ENCODE measurements at regions not wholly inside any gene's neighbourhood (a gene's known extent, or its start where the extent isn't known, plus 50 kb on each side); places are given as distances from the start of the nearest gene placed in this dataset.

DNA sequence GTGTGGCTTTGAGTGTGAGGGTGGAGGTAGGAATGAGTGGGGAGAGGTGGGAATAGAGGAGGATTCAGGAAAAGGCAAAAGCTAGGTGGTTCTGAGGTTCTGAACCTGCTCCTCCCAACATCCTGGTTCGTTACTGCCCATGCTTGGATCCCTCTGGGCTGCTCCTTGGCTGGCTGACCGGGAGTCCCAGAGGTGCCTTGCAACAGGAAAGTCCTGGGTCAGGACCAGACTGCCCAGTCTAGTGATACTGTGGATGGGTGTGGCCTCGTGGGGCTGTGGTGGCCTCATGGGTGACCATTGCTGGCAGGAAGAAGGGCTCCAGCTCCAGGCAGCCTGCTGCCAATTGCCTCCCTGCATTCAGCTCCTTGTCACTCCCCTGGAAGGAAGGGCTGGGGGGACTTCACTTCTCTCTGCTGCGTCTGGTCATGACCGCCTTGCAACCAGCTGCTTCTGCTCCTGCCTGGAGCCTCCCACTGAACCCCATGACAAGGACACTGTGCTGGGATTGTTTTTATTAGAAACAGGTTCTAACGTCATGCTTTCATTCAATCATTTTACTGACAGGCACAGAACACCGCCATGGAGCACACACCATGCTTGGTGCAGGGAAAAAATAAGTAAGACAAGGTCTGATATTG lies 61.5 kb upstream of the UBL3 start:
- Histone ChIP-seq H3K4me2 (replicated peaks; ENCODE audit: low read depth, low read length, poor library complexity, severe bottlenecking) (no peak overlapping the region), H3K27ac (ENCODE audit: low read length in 2 of 2) (no peak overlapping the region), H4K20me1 (ENCODE audit: control insufficient read depth, insufficient read depth, low read length, poor library complexity, severe bottlenecking) (no peaks in the 10 kb centered on the region), H3K27me3 (replicated peaks in 1 of 4; ENCODE audit: control extremely low read depth in 1 of 4, control insufficient read depth in 3 of 4, insufficient read depth in 4 of 4, low read length in 3 of 4) (peaks cover 0 to 5% (median 0%) of the 10 kb centered on the region in 4 experiments), H3K36me3 (replicated peaks in 1 of 2; ENCODE audit: control extremely low read depth in 1 of 2, control insufficient read depth in 1 of 2, extremely low read depth in 1 of 2, insufficient read depth in 2 of 2, low read length in 1 of 2) (no peaks in the 10 kb centered on the region), H3K4me1 (ENCODE audit: control insufficient read depth in 2 of 2, insufficient read depth in 2 of 2, low read length in 2 of 2) (no peaks in the 10 kb centered on the region), H2AFZ (ENCODE audit: insufficient read depth, low read depth, low read length, poor library complexity, severe bottlenecking) (no peak overlapping the region), H3K9ac (ENCODE audit: low read length) (no peak overlapping the region), H3K4me3 (ENCODE audit: control extremely low read depth in 1 of 5, extremely low read depth in 1 of 5, insufficient read depth in 1 of 5, low read depth in 2 of 5, low read length in 4 of 5) (no peak overlapping the region), H3K9me3 (ENCODE audit: control extremely low read depth in 1 of 3, control insufficient read depth in 2 of 3, insufficient read depth in 1 of 3, low read length in 2 of 3) (no peaks in the 10 kb centered on the region), H3K79me2 (ENCODE audit: control insufficient read depth, insufficient read depth, low read length) (no peaks in the 10 kb centered on the region)
- ATAC-seq (ENCODE audit: low read depth) (no peak), DNase-seq (no peak)
- Mint-ChIP-seq H3K9me3 (ENCODE audit: insufficient read depth) (peaks cover 3% of the 10 kb centered on the region), H3K27me3 (peaks cover 19% of the 10 kb centered on the region), H3K27ac (no peak overlapping the region), H3K4me3 (no peak overlapping the region), H3K4me1 (no peaks in the 10 kb centered on the region)
- ChIA-PET CTCF (interaction anchor here (1.8 to 2.1 kb wide), 2 partner anchors 8 to 11 kb away, joined by 6 to 18 read pairs; no protein-coding TSS in a partner anchor), POLR2A (no interaction called here)
- TF ChIP-seq, protein P1, sequence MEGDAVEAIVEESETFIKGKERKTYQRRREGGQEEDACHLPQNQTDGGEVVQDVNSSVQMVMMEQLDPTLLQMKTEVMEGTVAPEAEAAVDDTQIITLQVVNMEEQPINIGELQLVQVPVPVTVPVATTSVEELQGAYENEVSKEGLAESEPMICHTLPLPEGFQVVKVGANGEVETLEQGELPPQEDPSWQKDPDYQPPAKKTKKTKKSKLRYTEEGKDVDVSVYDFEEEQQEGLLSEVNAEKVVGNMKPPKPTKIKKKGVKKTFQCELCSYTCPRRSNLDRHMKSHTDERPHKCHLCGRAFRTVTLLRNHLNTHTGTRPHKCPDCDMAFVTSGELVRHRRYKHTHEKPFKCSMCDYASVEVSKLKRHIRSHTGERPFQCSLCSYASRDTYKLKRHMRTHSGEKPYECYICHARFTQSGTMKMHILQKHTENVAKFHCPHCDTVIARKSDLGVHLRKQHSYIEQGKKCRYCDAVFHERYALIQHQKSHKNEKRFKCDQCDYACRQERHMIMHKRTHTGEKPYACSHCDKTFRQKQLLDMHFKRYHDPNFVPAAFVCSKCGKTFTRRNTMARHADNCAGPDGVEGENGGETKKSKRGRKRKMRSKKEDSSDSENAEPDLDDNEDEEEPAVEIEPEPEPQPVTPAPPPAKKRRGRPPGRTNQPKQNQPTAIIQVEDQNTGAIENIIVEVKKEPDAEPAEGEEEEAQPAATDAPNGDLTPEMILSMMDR (IDR thresholded peaks at IDR 0.05): no peak
- TF ChIP-seq EZH2 (IDR thresholded peaks at IDR 0.05; ENCODE audit: borderline replicate concordance, insufficient read depth, low read depth, low read length, poor library complexity, severe bottlenecking): no peak
- intact Hi-C loops (cut with micrococcal nuclease): no loop called here
- WGBS (ENCODE audit: insufficient coverage): 65% methylated on average over 3 of the region's 7 CpGs

DNA sequence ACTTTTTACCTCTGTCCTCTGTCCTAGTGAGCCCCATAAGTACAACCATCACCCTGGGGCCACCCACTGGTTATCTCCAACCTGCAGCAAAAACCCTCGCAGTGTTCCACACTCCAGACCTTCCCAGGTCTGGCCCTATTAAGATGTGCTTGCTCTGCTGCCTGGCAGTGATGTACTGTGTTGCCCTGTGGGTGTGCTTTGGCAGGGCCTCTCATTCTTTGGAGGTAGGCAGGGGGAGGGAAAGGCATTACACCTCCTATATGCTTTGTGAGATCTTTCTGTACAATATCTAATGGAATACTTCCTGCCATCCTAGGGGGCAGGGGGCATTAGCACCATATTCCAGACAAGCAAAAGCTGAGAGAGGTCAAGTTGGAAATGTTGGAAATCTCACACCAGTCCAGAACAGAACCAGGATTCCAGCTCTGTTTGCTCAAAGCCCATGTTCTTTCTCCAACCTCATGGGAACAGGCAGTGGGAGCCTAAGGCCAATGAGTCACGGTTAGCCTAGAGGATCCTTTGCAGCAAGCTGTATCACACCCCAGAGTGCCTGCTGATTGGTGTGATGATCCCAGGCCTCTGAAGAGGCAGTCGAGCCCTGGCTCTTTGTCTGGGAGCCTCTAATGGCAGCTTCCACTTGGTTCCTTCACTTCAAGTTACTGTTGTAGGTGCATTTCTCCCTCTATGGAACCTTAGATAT lies 59.7 kb upstream of the UBL3 start:
- H3K4me3 ChIP-seq (ENCODE audit: control extremely low read depth in 1 of 5, extremely low read depth in 1 of 5, insufficient read depth in 1 of 5, low read depth in 2 of 5, low read length in 4 of 5): no peak overlapping the region
- DNase-seq: no peak
- no peak overlapping the region for H3K9ac ChIP-seq (ENCODE audit: low read length)
- no peak overlapping the region for H3K27ac Mint-ChIP-seq
- peaks cover 3% of the 10 kb centered on the region for H3K9me3 Mint-ChIP-seq (ENCODE audit: insufficient read depth)
- H3K27ac ChIP-seq (ENCODE audit: low read length in 2 of 2): no peak overlapping the region
- no peaks in the 10 kb centered on the region for H3K79me2 ChIP-seq (ENCODE audit: control insufficient read depth, insufficient read depth, low read length)
- H3K27me3 ChIP-seq (replicated peaks in 1 of 4; ENCODE audit: control extremely low read depth in 1 of 4, control insufficient read depth in 3 of 4, insufficient read depth in 4 of 4, low read length in 3 of 4): peaks cover 0 to 2% (median 0%) of the 10 kb centered on the region in 4 experiments
- H3K4me3 Mint-ChIP-seq: no peak overlapping the region
- ChIA-PET POLR2A (no interaction called here), CTCF (interaction anchor here (1.4 kb wide), 1 partner anchor 14 kb away, joined by 5 read pairs; no protein-coding TSS in a partner anchor)
- no peaks in the 10 kb centered on the region for H4K20me1 ChIP-seq (ENCODE audit: control insufficient read depth, insufficient read depth, low read length, poor library complexity, severe bottlenecking)
- H3K4me2 ChIP-seq (replicated peaks; ENCODE audit: low read depth, low read length, poor library complexity, severe bottlenecking): no peak overlapping the region
- H3K4me1 Mint-ChIP-seq: no peaks in the 10 kb centered on the region
- no peaks in the 10 kb centered on the region for H3K9me3 ChIP-seq (ENCODE audit: control extremely low read depth in 1 of 3, control insufficient read depth in 2 of 3, insufficient read depth in 1 of 3, low read length in 2 of 3)
- intact Hi-C loops (cut with micrococcal nuclease): no loop called here
- no peak for ATAC-seq (ENCODE audit: low read depth)
- 79% methylated on average over 2 of the region's 3 CpGs for WGBS (ENCODE audit: insufficient coverage)
- no peaks in the 10 kb centered on the region for H3K36me3 ChIP-seq (replicated peaks in 1 of 2; ENCODE audit: control extremely low read depth in 1 of 2, control insufficient read depth in 1 of 2, extremely low read depth in 1 of 2, insufficient read depth in 2 of 2, low read length in 1 of 2)
- H3K4me1 ChIP-seq (ENCODE audit: control insufficient read depth in 2 of 2, insufficient read depth in 2 of 2, low read length in 2 of 2): no peaks in the 10 kb centered on the region
- no peak overlapping the region for H2AFZ ChIP-seq (ENCODE audit: insufficient read depth, low read depth, low read length, poor library complexity, severe bottlenecking)
- TF ChIP-seq, protein P1 (IDR thresholded peaks at IDR 0.05): no peak
- no peak for TF ChIP-seq EZH2 (IDR thresholded peaks at IDR 0.05; ENCODE audit: borderline replicate concordance, insufficient read depth, low read depth, low read length, poor library complexity, severe bottlenecking)
- peaks cover 17% of the 10 kb centered on the region for H3K27me3 Mint-ChIP-seq

All from B cell (primary cell).